ENCODE measurements at regions not wholly inside any gene's neighbourhood (a gene's known extent, or its start where the extent isn't known, plus 50 kb on each side); places are given as distances from the start of the nearest gene placed in this dataset.
"Not testable (repeated sequence)": the region's sequence is repeated elsewhere in the genome, so short reads cannot be mapped to it uniquely, and the experiment has no call there.

DNA sequence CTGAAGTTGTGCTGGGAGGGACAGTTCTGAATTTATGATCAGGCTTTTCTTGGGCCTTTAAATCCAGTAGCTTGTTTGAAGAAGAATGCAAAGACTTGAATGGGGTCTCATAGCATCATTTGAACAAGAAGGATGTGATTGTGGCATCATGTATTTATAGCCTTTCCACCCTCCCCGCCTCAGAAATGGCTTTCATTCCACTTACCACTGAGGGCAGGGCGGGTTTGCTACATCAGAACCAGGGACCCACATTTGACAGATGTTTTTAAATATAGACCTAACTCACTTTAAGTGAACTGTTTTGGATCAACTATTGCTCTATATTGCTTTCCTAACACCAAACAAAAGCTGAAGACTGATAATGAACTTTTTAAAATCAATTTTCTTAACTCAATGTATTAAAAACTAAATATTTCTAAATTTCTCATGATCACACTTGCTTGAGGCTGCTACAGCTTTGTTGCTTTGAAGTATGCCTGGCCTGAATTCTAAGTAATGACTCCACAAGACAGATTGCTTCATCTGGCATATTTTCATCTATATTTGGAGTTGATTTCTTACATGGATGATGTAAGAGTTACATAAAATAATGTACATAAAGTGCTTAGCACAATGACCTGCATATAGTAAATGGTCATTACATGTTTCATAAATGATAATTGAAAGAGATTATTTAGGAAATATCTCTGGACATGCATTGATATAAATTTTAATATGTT lies 1552.9 kb upstream of the SLC39A10 start:
- DNase-seq: no peak

DNA sequence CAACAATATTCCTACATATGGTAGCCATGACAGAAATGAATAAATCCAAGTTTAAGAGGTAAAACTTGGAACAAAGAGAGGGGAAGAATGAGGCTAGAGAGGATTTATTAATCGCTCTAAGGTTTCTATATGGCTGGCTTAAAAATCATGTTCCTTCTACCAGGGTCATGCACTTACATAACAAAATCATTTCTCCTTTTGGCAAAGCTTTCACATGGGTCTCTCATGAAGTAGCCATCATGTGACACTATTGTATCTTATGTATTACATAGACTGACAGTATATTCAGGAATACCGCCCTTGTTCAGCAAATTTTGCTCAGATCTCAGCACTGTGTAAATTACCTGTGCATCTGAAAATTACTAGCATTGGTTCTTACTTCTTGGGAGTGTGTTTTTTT lies 1554.5 kb upstream of the SLC39A10 start:
- DNase-seq: no peak

- DNase-seq: no peak
Observed at GRCh38 chr2:194100201-194100600, 1556.8 kb upstream of the SLC39A10 start.

DNA sequence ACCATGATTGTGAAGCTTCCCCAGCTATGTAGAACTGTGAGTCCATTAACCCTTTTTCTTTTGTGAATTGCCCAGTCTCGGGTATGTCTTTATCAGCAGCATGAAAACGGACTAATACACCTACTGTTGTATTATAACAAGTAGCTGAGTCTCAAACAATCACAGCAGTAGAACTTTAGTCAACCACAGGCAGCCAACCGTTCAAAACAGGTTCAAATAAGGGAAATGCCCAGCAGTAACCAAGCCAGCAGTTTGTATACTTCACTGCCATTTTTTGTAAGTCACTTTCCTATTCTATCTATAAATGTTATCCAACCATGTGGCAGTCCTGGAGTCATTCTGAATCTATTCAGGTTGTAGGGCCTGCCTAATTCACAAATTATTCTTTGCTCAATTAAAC lies 1560.6 kb upstream of the SLC39A10 start:
- no peak for DNase-seq

DNA sequence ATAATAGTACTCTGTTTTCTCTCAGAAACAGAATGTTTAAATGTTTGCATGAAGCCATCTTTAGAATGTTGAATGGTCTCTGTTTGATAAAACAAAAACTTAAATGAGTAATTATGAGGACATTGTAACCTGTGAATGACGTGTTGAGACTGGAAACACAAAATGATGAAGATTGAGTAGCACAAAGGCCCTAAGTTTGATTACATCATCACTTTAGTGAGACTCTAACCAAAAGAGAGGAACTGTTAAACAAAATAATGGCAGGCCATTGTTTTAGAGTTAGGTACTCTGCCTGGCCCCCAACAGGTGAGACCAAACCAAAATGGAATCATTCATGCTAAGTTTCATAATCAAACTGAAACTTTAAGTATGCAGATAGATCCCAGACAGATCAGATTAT lies 1561.7 kb upstream of the SLC39A10 start:
- no peak for DNase-seq

DNA sequence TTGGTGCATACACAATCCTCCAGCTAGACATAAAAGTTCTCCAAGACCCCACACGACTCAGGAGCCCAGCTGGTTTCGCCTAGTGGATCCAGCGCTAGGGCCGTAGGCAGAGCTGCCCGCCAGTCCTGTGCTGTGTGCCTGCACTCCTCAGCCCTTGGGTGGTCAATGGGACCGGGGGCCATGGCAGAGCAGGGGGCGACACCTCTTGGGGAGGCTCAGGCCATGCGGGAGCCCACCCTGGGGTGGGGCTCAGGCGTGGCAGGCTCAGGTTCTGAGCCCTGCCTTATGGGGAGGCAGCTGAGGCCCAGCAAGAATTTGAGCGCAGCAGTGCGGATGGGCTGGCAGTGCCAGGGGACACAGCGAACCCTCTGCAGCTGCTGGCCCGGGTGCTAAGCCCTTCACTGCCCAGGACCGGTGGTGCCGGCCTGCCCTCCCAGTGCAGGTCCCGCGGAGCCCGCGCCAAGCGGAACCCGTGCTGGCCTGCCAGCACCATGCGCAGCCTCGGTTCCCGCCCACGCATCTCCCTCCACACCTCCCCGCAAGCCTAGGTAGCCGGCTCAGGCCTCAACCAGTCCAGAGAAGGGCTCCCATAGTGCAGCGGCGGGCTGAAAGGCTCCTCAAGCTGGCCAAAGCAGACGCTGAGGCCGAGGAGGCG lies 1566.6 kb upstream of the SLC39A10 start:
- no peak for DNase-seq

DNA sequence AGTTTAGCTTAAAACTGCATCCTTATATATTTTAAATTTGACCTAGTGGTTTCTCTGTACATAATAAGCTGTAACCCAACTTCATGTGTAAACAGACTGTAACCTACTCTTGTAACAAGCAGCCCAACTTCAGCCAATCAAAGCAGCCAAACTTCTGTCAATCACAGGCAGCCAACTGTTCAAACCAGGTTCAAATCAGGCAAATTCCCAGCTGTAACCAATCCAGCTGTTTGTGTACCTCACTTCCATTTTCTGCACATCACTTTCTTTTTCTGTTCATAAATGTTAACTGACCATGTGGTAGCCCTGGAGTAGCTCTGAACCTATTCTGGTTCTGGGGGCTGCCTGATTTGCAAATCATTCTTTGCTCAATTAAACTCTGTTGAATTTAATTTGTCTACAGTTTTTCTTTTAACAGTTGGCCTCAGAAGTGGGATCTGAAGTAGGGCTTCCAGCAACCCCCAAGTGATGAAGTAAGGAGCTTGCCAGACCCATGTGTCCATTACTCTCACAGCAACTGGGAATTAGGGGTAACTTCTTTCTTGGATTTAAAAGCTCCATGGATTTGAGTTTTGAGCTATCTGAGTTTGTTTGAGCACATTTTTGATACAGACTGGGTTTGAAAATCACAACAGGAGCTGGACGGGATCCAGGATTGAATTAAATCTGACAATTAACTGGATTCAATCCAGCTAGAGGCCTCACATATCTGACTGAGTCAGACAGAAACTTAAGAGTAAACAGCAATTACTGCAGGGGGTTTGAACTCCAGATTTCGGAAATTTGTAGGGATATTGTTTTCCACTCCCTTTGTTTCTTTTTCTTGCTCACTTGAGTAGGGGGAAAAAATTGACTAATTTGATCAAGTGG lies 1569.7 kb upstream of the SLC39A10 start:
- no peak for DNase-seq

GRCh38 chr2:194086129-194086528 lies 1570.9 kb upstream of the SLC39A10 start:
- DNase-seq: no peak

DNA sequence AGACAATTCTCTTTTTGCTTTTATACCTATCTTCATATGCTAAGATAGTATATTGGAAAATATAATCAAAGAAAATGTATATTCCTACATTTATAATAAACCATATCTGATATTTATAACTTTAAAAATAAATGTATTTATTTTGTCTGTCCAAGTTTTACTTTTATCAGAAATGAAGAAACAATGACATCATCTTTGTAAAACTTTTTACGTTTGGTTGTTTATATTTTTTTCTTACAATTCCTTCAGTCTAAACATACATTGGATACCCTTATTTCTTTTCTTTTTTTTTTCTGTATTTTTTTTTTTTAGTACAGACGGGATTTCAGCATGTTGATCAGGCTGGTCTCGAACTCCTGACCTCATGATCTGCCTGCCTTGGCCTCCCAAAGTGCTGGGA lies 1577.0 kb upstream of the SLC39A10 start:
- DNase-seq: no peak

- no peak for DNase-seq
Observed at GRCh38 chr2:194077366-194077765, 1579.7 kb upstream of the SLC39A10 start.

DNA sequence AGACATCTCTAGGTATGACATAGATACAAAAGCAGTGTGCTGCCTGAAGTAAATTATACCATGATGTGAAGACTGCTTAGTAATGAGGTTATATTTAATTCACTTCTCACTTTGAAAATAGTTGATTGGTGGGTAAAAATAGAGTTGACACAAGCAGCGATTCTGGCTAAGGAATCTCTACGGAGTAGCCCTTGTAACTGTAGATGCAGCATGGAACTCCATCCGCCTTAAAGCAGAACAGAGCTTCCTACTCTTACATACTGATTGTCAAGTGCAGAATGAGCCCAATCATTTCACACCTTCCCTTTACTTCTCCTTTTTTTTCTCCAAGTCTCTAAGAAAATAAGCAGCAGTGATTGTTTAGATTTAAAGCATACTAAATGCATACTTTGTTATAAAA lies 1594.6 kb upstream of the SLC39A10 start:
- DNase-seq: no peak

DNA sequence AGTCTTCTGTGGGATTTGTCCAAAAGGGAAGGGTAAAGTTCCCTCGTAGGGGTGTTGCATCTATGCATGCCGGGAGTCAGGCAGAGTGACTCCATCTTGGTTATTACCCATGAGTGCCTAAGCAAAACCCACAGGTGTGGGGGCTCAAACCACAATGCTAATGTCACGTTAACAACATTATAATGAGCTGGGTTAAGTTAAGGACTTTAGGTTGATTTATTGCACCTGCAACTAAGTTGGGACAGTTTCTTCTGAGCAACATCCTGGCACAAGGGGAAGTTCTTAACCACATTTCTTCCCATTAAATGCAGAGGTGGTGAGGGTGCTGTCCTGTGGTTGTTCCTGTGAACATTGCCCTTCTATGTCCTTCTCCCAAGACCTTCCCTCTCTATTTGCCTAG lies 1596.8 kb upstream of the SLC39A10 start:
- DNase-seq: no peak

- no peak for DNase-seq
Observed at GRCh38 chr2:194054313-194054712, 1602.7 kb upstream of the SLC39A10 start.

DNA sequence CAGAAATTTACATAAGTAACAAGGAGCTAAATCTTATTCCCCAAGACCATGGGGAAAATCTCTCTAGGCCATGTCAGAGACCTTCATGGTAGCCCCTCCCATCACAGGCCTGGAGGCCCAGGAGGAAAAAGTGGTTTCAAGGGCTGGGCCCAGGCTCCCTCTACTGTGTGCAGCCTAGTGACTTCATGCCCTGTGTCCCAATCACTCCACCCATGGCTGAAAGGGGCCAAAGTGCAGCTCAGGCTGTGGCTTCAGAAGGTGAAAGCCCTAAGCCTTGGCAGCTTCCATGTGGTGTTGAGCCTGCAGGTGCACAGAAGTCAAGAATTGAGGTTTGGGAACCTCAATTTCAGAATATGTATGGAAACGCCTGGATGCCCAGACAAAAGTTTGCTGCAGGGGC lies 1612.7 kb upstream of the SLC39A10 start:
- no peak for DNase-seq

DNA sequence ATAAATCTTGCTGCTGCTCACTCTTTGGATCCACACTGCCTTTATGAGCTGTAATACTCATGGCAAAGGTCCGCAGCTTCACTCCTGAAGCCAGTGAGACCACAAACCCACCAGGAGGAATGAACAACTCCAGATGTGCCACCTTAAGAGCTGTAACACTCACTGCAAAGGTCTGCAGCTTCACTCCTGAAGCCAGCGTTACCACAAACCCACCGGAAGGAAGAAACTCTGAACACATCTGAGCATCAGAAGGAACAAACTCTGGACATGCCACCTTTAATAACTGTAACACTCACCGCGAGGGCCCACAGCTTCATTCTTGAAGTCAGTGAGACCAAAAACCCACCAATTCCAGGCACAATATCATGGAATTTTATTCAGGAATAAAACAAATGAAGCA lies 1635.9 kb upstream of the SLC39A10 start:
- not testable (repeated sequence) for DNase-seq

DNA sequence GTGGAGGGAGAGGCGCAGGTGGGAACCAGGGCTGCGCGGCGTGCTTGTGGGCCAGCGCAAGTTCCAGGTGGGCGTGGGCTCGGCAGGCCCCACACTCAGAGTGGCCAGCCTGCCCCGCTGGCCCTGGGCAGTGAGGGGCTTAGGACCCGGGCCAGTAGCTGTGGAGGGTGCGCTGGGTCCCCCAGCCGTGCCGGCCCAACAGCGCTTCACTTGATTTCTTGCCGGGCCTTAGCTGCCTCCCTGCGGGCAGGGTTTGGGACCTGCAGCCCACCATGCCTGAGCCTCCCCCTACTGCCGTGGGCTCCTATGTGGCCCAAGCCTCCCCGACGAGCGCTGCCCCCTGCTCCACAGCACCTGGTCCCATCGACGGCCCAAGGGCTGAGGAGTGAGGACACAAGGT lies 1636.9 kb upstream of the SLC39A10 start:
- no peak for DNase-seq

DNA sequence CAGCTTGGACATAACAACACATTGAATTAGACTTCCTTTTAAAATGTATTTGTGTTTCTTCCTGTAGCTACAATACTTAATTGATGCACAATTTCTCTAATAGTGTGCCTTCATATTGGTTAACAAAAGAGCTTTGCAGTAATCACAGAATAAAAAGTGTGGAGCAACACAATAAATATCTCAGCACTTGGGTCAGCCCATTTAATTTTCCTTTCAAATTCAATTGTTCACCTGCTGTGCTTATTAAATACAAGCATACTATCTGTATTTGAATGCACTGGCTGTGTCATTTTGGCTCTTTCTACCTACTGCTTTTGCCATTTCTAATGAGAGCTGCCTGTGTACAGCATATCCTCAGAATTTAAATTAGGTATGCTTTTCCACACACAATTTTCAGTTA lies 1641.3 kb upstream of the SLC39A10 start:
- DNase-seq: no peak

- DNase-seq: no peak
Observed at GRCh38 chr2:194014639-194015038, 1642.4 kb upstream of the SLC39A10 start.

GRCh38 chr2:194004590-194005206 lies 1652.3 kb upstream of the SLC39A10 start:
- DNase-seq: no peak

DNA sequence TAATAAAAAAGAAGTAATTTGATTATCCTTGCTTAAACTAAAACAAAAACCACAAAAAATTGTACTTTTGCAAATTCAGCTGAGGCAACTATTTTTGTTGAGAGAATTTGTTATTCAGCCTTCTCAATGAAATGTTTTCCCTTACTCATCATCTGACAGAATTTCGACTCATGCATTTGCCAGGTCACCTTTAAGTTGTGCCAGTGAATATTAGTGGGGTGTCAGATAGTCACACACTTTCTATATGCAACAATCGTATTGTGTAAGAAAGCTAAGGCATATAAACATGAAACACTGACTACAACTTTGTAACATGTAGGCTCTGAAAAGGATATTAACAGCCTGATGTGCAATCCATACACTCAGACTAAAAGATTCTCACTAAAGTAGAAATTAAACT lies 1653.1 kb upstream of the SLC39A10 start:
- no peak for DNase-seq

DNA sequence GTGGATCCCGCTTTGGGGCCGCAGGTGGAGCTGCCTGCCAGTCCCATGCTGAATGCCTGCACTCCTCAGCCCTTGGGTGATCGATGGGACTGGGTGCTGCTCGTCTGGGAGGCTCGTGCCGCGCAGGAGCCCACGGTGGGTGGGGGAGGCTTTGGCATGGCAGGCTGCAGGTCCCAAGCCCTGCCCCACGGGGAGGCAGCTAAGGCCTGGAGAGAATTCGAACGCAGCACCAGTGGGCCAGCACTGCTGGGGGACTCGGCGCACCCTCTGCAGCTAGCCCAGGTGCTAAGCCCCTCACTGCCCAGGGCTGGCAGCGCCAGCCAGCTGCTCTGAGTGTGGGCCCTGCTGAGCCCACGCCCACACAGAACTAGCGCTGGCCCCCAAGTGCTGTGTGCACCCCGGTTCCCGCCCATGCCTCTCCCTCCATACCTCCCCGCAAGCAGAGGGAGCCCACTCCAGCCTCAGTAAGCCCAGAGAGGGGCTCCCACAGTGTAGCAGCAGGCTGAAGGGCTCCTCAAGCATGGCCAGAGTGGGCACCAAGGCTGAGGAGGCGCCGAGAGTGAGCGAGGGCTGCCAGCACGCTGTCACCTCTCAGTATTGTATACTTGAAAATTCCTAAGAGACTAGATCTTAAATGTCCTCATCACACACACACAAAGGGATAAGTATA lies 1654.2 kb upstream of the SLC39A10 start:
- DNase-seq: no peak

GRCh38 chr2:193990868-193991267 lies 1666.2 kb upstream of the SLC39A10 start:
- no peak for DNase-seq

Data from renal pelvis (tissue), 1 donor.